GM21390 (cell line): ENCODE measurements at regions not wholly inside any gene's neighbourhood (a gene's known extent, or its start where the extent isn't known, plus 50 kb on each side); places are given as distances from the start of the nearest gene placed in this dataset.

Experiments used
- ATAC-seq: cut with Tn5 transposase; IDR thresholded peaks from one replicate; pipeline ENCODE4 v1.9.1; 2021; ENCODE audit not compliant: unreplicated experiment

DNA sequence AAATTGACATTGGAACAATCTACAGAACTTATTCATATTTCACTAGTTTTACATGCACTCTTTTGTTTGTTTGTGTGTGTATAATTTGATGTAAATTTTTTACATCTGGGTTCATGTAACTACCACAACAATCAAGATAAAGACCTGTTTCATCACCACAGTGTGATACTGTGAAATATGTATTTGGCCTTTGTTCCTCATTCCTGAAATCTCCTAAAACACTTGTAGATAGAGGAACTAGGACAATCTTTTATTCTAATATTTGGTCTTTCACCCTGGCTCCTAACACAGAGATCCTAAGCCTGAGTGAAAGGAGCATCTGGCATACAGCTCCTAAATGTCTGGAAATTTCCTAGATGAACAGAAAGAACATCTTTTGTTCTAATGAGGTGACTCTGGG is 155.0 kb upstream of the GPR149 start:
- ATAC-seq: no peak

DNA sequence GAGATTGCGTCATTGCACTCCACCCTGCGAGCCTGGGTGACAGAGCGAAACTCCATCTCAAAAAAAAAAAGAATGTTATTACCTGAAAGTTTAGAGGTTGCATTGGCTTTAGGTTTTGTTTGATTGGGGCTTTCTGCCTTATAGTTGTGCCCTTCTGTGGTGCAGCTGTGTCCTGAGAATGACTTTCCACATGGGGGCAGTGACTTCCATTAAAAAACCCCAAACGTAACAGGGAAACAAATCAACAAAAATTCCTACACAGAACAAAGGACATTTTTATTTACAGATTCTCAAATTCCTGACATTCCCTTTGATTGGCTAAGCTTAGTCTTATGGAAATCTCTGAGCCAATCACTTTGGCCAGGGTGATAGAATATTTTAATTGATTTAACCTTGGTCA is 154.1 kb upstream of the GPR149 start:
- ATAC-seq: no peak

DNA sequence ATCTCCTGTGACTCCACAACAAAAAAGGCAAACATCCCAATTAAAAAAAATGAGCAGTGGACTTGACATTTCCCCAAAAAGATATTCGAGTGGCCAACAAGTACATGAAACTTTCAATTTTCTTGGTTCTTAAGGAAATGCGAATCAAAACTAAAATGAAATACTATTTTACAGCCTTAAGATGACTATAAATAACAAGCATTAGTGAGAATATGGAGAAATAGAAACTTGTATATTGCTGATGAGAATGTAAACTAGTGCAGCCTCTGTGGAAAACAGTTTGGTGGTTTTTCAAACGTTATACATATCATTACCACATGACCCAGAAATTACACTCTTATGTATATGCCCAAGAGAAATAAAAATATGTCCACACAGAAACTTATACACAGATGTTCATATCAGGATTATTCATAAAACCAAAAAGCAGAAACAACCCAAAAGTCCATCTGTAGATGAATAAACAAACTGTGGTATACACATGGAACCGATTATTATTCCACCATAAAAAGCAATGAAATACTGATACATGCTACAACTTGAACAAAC is 153.2 kb upstream of the GPR149 start:
- ATAC-seq: no peak

DNA sequence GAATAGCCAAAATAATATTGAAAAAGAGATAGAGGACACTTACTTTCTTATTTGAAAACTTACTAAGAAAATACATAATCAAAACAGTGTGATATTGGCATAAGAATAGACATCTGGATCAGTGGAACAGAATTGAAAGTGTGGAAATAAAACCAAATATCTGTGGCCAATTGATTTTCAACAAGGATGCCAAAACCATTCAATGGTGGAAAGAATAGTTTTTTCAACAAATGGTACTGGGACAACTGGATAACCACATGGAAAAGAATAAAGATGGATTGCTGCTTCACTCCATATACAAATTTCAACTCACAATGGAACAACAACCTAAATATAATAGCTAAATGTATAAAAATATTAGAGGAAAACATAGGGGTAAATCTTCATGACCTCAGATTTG is 152.5 kb upstream of the GPR149 start:
- no peak for ATAC-seq

DNA sequence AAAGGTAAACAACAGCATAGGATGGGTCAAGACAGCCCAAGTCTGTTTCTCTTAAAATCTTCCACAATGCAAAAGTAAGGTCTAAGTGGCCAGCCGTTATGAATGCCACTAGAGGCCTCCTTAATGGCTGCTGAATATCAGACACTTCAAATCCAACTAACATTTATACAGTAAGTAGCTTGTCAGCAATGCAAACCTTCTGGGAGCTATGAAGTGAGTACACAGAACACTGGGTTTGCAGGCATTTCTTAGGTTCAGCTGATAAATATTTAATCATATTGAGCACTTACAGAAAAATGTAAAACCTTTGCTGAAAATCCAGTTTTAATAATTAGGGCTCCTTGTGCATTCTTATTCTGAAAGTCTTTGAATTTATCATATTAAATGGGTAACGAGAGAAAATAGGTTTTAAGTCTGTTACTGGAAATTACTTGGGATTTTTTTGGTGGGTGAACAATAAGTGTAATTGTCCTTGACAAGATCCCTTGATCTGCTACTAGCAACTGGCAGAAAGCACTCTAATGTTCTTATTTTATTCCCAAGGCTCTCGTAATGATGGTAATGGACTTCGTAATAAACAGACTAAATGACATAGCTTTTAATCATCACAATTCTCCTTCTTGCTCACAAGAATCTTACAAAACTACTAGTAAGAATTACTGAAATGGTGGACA is 141.7 kb upstream of the GPR149 start:
- ATAC-seq: no peak

GRCh38 chr3:154568064-154568463 is 138.1 kb upstream of the GPR149 start:
- no peak for ATAC-seq

DNA sequence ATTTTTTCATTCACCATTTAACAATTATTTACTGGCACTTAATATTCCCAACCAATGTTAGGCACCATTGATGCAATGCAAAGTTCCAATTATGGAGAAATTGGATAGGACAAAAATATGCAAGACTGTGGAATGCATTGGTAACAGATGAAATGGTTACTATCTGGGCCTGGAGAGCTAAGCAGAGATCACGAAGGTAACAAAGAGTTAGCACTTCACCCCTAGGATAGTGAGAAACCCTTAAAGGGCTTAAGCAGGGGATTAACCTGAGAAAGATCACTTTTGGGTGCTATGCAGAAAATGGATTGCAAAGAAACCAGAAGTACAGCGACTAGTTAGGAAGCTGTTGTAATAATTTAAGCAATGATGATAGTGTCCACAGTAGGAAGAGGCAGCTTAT is 129.6 kb upstream of the GPR149 start:
- no peak for ATAC-seq

- no peak for ATAC-seq
Measured at GRCh38 chr3:154552338-154552737, 122.3 kb upstream of the GPR149 start.

- no peak for ATAC-seq
Measured at GRCh38 chr3:154549391-154549790, 119.4 kb upstream of the GPR149 start.

GRCh38 chr3:154548341-154548740 is 118.4 kb upstream of the GPR149 start:
- no peak for ATAC-seq

GRCh38 chr3:154542837-154543236 is 112.8 kb upstream of the GPR149 start:
- no peak for ATAC-seq

- ATAC-seq: no peak
Measured at GRCh38 chr3:154540950-154541604, 111.1 kb upstream of the GPR149 start.

GRCh38 chr3:154538566-154539360 is 108.8 kb upstream of the GPR149 start:
- no peak for ATAC-seq

DNA sequence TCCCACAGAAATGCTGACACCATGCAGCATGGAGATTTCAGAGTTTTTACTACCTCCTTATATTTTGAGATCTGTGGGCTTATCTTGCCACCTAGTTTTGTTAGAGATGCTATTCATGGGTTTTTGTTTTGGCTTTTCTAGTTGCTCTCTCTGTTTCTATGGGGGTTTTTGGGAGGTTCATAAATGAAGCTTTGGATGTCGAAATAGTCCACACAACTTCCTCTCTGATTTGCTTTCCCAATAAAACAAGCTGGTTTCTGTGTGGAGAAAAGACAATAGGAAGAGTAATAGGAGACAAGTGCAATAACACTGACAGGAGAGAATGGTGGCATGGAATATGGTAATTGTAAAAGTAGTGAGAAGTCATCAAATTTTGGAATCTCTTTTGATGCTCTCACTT is 106.8 kb upstream of the GPR149 start:
- no peak for ATAC-seq

GRCh38 chr3:154522036-154522602 is 92.1 kb upstream of the GPR149 start:
- no peak for ATAC-seq

- ATAC-seq: no peak
Measured at GRCh38 chr3:154517404-154517803, 87.4 kb upstream of the GPR149 start.

DNA sequence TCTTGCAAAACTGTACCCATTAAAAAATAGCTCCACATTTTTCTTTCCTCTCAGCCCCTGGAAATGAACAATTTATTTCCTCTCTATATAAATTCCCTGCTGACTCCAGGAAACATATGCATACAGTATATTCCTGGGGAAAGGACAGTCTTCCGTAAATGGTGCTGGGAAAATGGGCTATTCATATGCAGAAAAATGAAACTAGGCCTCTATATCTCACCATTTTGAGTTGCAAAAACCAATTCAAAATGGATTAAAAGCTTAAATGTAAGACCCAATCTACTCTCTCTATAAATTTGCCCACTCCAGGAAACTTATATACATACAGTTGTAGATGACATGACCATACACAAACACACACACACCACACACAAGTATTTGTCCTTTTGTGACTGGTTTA is 85.9 kb upstream of the GPR149 start:
- ATAC-seq: no peak

GRCh38 chr3:154510780-154511179 is 80.8 kb upstream of the GPR149 start:
- ATAC-seq: no peak

DNA sequence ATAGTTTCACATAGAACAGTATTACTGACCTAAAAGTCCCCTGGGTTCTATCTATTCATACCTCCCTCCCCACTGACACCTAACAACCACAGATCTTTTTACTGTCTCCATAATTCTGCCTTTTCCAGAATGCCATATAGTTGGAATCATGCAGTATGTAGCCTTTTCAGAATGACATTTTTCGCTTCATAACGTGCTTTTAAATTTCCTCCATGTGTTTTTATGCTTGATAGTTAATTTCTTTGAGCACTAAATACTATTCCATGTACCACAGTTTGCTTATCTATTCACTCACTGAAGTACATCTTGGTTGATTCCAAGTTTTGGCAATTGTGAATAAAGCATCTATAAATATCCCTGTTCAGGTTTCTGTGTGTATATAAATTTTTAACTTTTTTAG is 77.7 kb upstream of the GPR149 start:
- no peak for ATAC-seq

- no peak for ATAC-seq
Measured at GRCh38 chr3:154496978-154497377, 67.0 kb upstream of the GPR149 start.

- ATAC-seq: no peak
Measured at GRCh38 chr3:154496540-154496939, 66.5 kb upstream of the GPR149 start.

DNA sequence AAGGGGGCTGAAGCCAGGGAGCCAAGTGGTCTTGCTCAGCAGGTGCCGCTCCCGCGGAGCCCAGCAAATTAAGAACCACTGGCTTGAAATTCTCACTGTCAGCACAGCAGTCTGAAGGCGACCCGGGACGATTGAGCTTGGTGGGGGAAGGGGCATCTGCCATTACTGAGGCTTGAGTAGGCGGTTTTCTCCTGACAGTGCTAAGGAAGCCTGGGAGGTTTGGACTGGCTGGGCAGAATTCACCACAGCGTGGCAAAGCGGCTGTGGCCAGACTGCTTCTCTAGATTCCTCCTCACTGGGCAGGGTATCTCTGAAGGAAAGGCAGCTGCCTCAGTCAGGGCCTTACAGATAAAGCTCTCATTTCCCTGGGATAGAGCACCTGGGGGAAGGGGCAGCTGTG is 57.0 kb upstream of the GPR149 start:
- ATAC-seq: no peak
